Mesendoderm (in vitro differentiated cells): ENCODE measurements at regions not wholly inside any gene's neighbourhood (a gene's known extent, or its start where the extent isn't known, plus 50 kb on each side); places are given as distances from the start of the nearest gene placed in this dataset.
A peak's percentile ranks its signal among the peaks of the same experiment; 100 is the strongest.

Experiments
- DNase-seq: peaks from one replicate; pipeline ENCODE4 v3.0.0; 2013
- H2AK5ac ChIP-seq: 2 replicates; pipeline ENCODE4 v1.6.1; 2013; ENCODE audit warnings: low read length, inconsistent platforms
- H2BK120ac ChIP-seq: 2 replicates; pipeline ENCODE4 v1.6.1; 2013; ENCODE audit warnings: low read depth, mild to moderate bottlenecking, low read length, moderate library complexity, mixed read lengths
- H2BK15ac ChIP-seq: replicated peaks from 2 replicates; pipeline ENCODE4 v1.6.1; 2013; ENCODE audit warnings: low read depth, mild to moderate bottlenecking, moderate library complexity
- H2BK5ac ChIP-seq: 2 replicates; pipeline ENCODE4 v1.6.1; 2013; ENCODE audit warnings: low read length, inconsistent platforms
- H3K18ac ChIP-seq: 2 replicates; pipeline ENCODE4 v1.6.1; 2013; ENCODE audit warnings: mild to moderate bottlenecking, low read length, mixed read lengths
- H3K23ac ChIP-seq: one replicate; pipeline ENCODE4 v1.6.1; 2013; ENCODE audit warnings: low read length
- H3K27ac ChIP-seq: 2 replicates; pipeline ENCODE4 v1.5.1; 2013; ENCODE audit warnings: low read depth, mild to moderate bottlenecking, inconsistent platforms, low read length, moderate library complexity
- H3K27me3 ChIP-seq: 2 replicates; pipeline ENCODE4 v1.6.1; 2013; ENCODE audit warnings: low read length, control low read depth, mild to moderate bottlenecking, inconsistent platforms; ENCODE audit not compliant: insufficient read depth, poor library complexity
- H3K36me3 ChIP-seq: 2 replicates; pipeline ENCODE4 v1.6.1; 2013; ENCODE audit warnings: low read length, inconsistent platforms; ENCODE audit not compliant: control insufficient read depth, insufficient read depth
- H3K4ac ChIP-seq: one replicate; pipeline ENCODE4 v1.6.1; 2013; ENCODE audit warnings: low read depth, mild to moderate bottlenecking, low read length, moderate library complexity
- H3K4me1 ChIP-seq: 2 replicates; pipeline ENCODE4 v1.6.1; 2013; ENCODE audit warnings: low read depth, low read length, inconsistent platforms; ENCODE audit not compliant: control insufficient read depth
- H3K4me2 ChIP-seq: 2 replicates; pipeline ENCODE4 v1.6.1; 2013; ENCODE audit warnings: low read length
- H3K4me3 ChIP-seq: 2 replicates; pipeline ENCODE4 v1.5.1; 2013; ENCODE audit warnings: mild to moderate bottlenecking, low read length
- H3K56ac ChIP-seq: one replicate; pipeline ENCODE4 v1.6.1; 2013; ENCODE audit warnings: low read length
- H3K79me1 ChIP-seq: 2 replicates; pipeline ENCODE4 v1.6.1; 2013; ENCODE audit warnings: low read length, inconsistent platforms
- H3K79me2 ChIP-seq: 2 replicates; pipeline ENCODE4 v1.6.1; 2013; ENCODE audit warnings: mild to moderate bottlenecking, low read length; ENCODE audit not compliant: control insufficient read depth, insufficient read depth
- H3K9ac ChIP-seq: 2 replicates; pipeline ENCODE4 v1.6.1; 2013; ENCODE audit warnings: low read length, inconsistent platforms
- H4K5ac ChIP-seq: one replicate; pipeline ENCODE4 v1.6.1; 2013; ENCODE audit warnings: low read length
- H4K8ac ChIP-seq: one replicate; pipeline ENCODE4 v1.6.1; 2013; ENCODE audit warnings: low read depth, mild to moderate bottlenecking, control low read depth, low read length, moderate library complexity
- WGBS: extraction: QIAGEN DNeasy Blood & Tissue Kit; methylation state at CpG from one replicate; pipeline ENCODE4 v1.1.7; 2013; ENCODE audit warnings: low lambda C conversion rate, missing lambda C conversion rate; ENCODE audit not compliant: insufficient coverage; ENCODE audit errors: extremely low coverage; 5-methylcytosine and 5-hydroxymethylcytosine counted together

GRCh38 chr2:133840761-133841160 lies 272.5 kb upstream of the NCKAP5 start:
- no peaks in the 10 kb centered on the region for H3K36me3 ChIP-seq
- no peak overlapping the region for H2BK5ac ChIP-seq
- H3K79me1 ChIP-seq: no peaks in the 10 kb centered on the region
- H3K79me2 ChIP-seq: no peaks in the 10 kb centered on the region
- H2BK15ac ChIP-seq: no peak overlapping the region
- H3K4me2 ChIP-seq: no peak overlapping the region
- H3K23ac ChIP-seq: no peak overlapping the region
- H3K9ac ChIP-seq: no peak overlapping the region
- no peak overlapping the region for H3K56ac ChIP-seq
- H3K27ac ChIP-seq: no peak overlapping the region
- H3K4ac ChIP-seq: no peak overlapping the region
- no peaks in the 10 kb centered on the region for H3K27me3 ChIP-seq
- H2AK5ac ChIP-seq: no peak overlapping the region
- no peak overlapping the region for H2BK120ac ChIP-seq
- H4K8ac ChIP-seq: no peak overlapping the region
- no peak overlapping the region for H4K5ac ChIP-seq
- no peak overlapping the region for H3K18ac ChIP-seq
- WGBS: no CpG with 5 or more reads among the region's 7 CpGs
- no peaks in the 10 kb centered on the region for H3K4me1 ChIP-seq
- H3K4me3 ChIP-seq: no peak overlapping the region
- DNase-seq: no peak

GRCh38 chr2:133841900-133842299 lies 273.6 kb upstream of the NCKAP5 start:
- no peak overlapping the region for H3K27ac ChIP-seq
- no peak overlapping the region for H2AK5ac ChIP-seq
- H2BK120ac ChIP-seq: no peak overlapping the region
- no peaks in the 10 kb centered on the region for H3K27me3 ChIP-seq
- H3K79me1 ChIP-seq: no peaks in the 10 kb centered on the region
- H3K4ac ChIP-seq: no peak overlapping the region
- H3K18ac ChIP-seq: no peak overlapping the region
- H3K4me2 ChIP-seq: no peak overlapping the region
- no peaks in the 10 kb centered on the region for H3K4me1 ChIP-seq
- H3K23ac ChIP-seq: no peak overlapping the region
- no peak overlapping the region for H3K56ac ChIP-seq
- no peak overlapping the region for H3K4me3 ChIP-seq
- H3K36me3 ChIP-seq: no peaks in the 10 kb centered on the region
- H2BK5ac ChIP-seq: no peak overlapping the region
- no peak for DNase-seq
- H2BK15ac ChIP-seq: no peak overlapping the region
- no CpG with 5 or more reads among the region's 4 CpGs for WGBS
- H3K9ac ChIP-seq: no peak overlapping the region
- H3K79me2 ChIP-seq: no peaks in the 10 kb centered on the region
- H4K8ac ChIP-seq: no peak overlapping the region
- H4K5ac ChIP-seq: no peak overlapping the region

GRCh38 chr2:133842446-133842845 lies 274.2 kb upstream of the NCKAP5 start:
- Histone ChIP-seq H4K5ac (no peak overlapping the region), H3K79me1 (no peaks in the 10 kb centered on the region)
- WGBS: no CpG with 5 or more reads among the region's 2 CpGs

GRCh38 chr2:133843091-133843490 lies 274.8 kb upstream of the NCKAP5 start:
- Histone ChIP-seq H3K79me2 (no peaks in the 10 kb centered on the region), H4K8ac (no peak overlapping the region), H3K4me1 (no peaks in the 10 kb centered on the region), H2BK120ac (no peak overlapping the region), H3K36me3 (no peaks in the 10 kb centered on the region), H3K4me2 (no peak overlapping the region), H3K27me3 (no peaks in the 10 kb centered on the region), H2BK5ac (no peak overlapping the region), H3K4ac (no peak overlapping the region), H3K79me1 (no peaks in the 10 kb centered on the region), H4K5ac (no peak overlapping the region), H2BK15ac (no peak overlapping the region), H3K27ac (no peak overlapping the region), H2AK5ac (no peak overlapping the region), H3K23ac (no peak overlapping the region), H3K56ac (no peak overlapping the region), H3K4me3 (no peak overlapping the region), H3K9ac (no peak overlapping the region), H3K18ac (no peak overlapping the region)
- no CpG with 5 or more reads among the region's 3 CpGs for WGBS
- DNase-seq: no peak

More at GRCh38 chr2:133842446-133842845, 274.2 kb upstream of the NCKAP5 start:
- no peaks in the 10 kb centered on the region for H3K36me3 ChIP-seq
- H4K8ac ChIP-seq: no peak overlapping the region
- no peak overlapping the region for H2BK15ac ChIP-seq
- no peak overlapping the region for H3K9ac ChIP-seq
- no peaks in the 10 kb centered on the region for H3K4me1 ChIP-seq
- H3K4me3 ChIP-seq: no peak overlapping the region
- H3K23ac ChIP-seq: no peak overlapping the region
- H2BK120ac ChIP-seq: no peak overlapping the region
- H3K4ac ChIP-seq: no peak overlapping the region
- no peak overlapping the region for H3K4me2 ChIP-seq
- H2AK5ac ChIP-seq: no peak overlapping the region
- DNase-seq: no peak
- H3K27ac ChIP-seq: no peak overlapping the region
- H3K56ac ChIP-seq: no peak overlapping the region
- no peak overlapping the region for H2BK5ac ChIP-seq
- no peak overlapping the region for H3K18ac ChIP-seq
- H3K27me3 ChIP-seq: no peaks in the 10 kb centered on the region
- no peaks in the 10 kb centered on the region for H3K79me2 ChIP-seq

- H3K56ac ChIP-seq: no peak overlapping the region
- H2AK5ac ChIP-seq: no peak overlapping the region
- no peak overlapping the region for H3K4ac ChIP-seq
- no peak overlapping the region for H3K23ac ChIP-seq
- H2BK15ac ChIP-seq: no peak overlapping the region
- H3K79me2 ChIP-seq: no peaks in the 10 kb centered on the region
- H3K79me1 ChIP-seq: no peaks in the 10 kb centered on the region
- no peak overlapping the region for H2BK120ac ChIP-seq
- no peak overlapping the region for H3K18ac ChIP-seq
- H3K9ac ChIP-seq: no peak overlapping the region
- H3K27me3 ChIP-seq: no peaks in the 10 kb centered on the region
- WGBS: no CpG with 5 or more reads among the region's 6 CpGs
- no peak overlapping the region for H4K5ac ChIP-seq
- no peaks in the 10 kb centered on the region for H3K36me3 ChIP-seq
- no peak for DNase-seq
- no peak overlapping the region for H3K27ac ChIP-seq
- no peak overlapping the region for H3K4me3 ChIP-seq
- H3K4me1 ChIP-seq: no peaks in the 10 kb centered on the region
- H3K4me2 ChIP-seq: no peak overlapping the region
- H4K8ac ChIP-seq: no peak overlapping the region
- H2BK5ac ChIP-seq: no peak overlapping the region
These were observed 275.3 kb upstream of the NCKAP5 start for GRCh38 chr2:133843551-133843950.

- no peak overlapping the region for H3K18ac ChIP-seq
- H2BK5ac ChIP-seq: no peak overlapping the region
- no peaks in the 10 kb centered on the region for H3K79me1 ChIP-seq
- H2BK120ac ChIP-seq: no peak overlapping the region
- H3K4me1 ChIP-seq: no peaks in the 10 kb centered on the region
- H2BK15ac ChIP-seq: no peak overlapping the region
- no peak overlapping the region for H3K4me3 ChIP-seq
- H4K5ac ChIP-seq: no peak overlapping the region
- H4K8ac ChIP-seq: no peak overlapping the region
- no peak overlapping the region for H3K9ac ChIP-seq
- H3K4ac ChIP-seq: no peak overlapping the region
- WGBS: no CpG with 5 or more reads among the region's 9 CpGs
- DNase-seq: peak; percentile 78
- H3K79me2 ChIP-seq: no peaks in the 10 kb centered on the region
- no peak overlapping the region for H3K4me2 ChIP-seq
- no peaks in the 10 kb centered on the region for H3K27me3 ChIP-seq
- no peaks in the 10 kb centered on the region for H3K36me3 ChIP-seq
- no peak overlapping the region for H2AK5ac ChIP-seq
- H3K23ac ChIP-seq: no peak overlapping the region
- H3K27ac ChIP-seq: no peak overlapping the region
- no peak overlapping the region for H3K56ac ChIP-seq
These were observed 276.1 kb upstream of the NCKAP5 start for GRCh38 chr2:133844214-133844892.
